ENCODE measurements at regions not wholly inside any gene's neighbourhood (a gene's known extent, or its start where the extent isn't known, plus 50 kb on each side); places are given as distances from the start of the nearest gene placed in this dataset.

DNA sequence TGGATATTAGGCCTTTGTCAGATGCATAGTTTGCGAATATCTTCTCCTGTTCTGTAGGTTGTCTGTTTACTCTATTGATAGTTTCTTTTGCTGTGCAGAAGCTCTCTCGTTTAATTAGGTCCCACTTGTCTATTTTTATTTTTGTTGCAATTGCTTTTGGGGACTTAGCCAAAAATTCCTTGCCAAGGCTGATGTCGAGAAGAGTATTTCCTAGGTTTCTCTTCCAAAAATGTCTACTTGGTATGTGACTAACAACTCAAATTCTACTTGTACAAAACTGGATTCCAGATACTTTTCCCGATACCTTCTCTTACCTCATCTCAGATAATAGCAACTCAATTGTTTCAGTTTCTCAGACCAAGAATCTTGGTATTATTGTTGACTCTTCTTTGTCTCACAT lies 142.4 kb upstream of the GLRA2 start:
- Histone ChIP-seq H3K9me2 (ENCODE audit: low read depth, low read length) (no peaks in the 10 kb centered on the region), H3K79me2 (ENCODE audit: insufficient read depth, low read length) (no peaks in the 10 kb centered on the region), H3K9me3 (ENCODE audit: low read length) (no peaks in the 10 kb centered on the region), H3K4me3 (ENCODE audit: low read depth, low read length, poor library complexity, severe bottlenecking) (no peak overlapping the region), H2AFZ (ENCODE audit: low read length) (no peak overlapping the region), H3K4me1 (ENCODE audit: insufficient read depth, low read length, severe bottlenecking) (no peaks in the 10 kb centered on the region), H3F3A (ENCODE audit: insufficient read depth, low read length) (no peaks in the 10 kb centered on the region), H3K27ac (ENCODE audit: low read depth, low read length, poor library complexity, severe bottlenecking) (no peak overlapping the region), H3K9ac (ENCODE audit: low read length) (no peak overlapping the region), H4K20me1 (ENCODE audit: insufficient read depth, low read length) (no peaks in the 10 kb centered on the region), H3K27me3 (ENCODE audit: insufficient read depth, low read length) (no peaks in the 10 kb centered on the region), H3K36me3 (ENCODE audit: insufficient read depth, low read length) (no peaks in the 10 kb centered on the region), H3K4me2 (ENCODE audit: low read length) (no peak overlapping the region)
- TF ChIP-seq, protein P1, sequence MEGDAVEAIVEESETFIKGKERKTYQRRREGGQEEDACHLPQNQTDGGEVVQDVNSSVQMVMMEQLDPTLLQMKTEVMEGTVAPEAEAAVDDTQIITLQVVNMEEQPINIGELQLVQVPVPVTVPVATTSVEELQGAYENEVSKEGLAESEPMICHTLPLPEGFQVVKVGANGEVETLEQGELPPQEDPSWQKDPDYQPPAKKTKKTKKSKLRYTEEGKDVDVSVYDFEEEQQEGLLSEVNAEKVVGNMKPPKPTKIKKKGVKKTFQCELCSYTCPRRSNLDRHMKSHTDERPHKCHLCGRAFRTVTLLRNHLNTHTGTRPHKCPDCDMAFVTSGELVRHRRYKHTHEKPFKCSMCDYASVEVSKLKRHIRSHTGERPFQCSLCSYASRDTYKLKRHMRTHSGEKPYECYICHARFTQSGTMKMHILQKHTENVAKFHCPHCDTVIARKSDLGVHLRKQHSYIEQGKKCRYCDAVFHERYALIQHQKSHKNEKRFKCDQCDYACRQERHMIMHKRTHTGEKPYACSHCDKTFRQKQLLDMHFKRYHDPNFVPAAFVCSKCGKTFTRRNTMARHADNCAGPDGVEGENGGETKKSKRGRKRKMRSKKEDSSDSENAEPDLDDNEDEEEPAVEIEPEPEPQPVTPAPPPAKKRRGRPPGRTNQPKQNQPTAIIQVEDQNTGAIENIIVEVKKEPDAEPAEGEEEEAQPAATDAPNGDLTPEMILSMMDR (IDR thresholded peaks at IDR 0.05; ENCODE audit: low read length), result no peak

DNA sequence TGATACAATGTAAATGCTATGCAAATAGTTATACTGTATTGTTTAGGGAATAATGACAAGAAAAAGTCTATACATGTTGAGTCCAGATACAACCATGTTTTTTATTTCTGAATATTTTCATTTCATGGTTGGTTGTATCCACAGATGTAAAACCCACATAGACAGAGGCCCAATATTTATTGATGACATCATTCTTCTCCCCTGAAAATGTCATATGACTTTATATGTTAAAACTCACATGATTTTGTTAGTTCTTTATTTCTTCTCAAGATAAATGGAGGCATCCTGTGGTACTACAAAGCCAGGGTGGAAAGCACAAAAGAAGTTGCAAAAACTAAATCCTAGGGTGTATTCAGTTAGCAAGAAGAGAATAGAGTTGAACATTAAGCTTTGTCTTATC lies 149.3 kb upstream of the GLRA2 start:
- H3K9me2 ChIP-seq (ENCODE audit: low read depth, low read length), result no peaks in the 10 kb centered on the region
- no peak overlapping the region for H3K9ac ChIP-seq (ENCODE audit: low read length)
- H3K4me3 ChIP-seq (ENCODE audit: low read depth, low read length, poor library complexity, severe bottlenecking), result no peak overlapping the region
- no peaks in the 10 kb centered on the region for H3K79me2 ChIP-seq (ENCODE audit: insufficient read depth, low read length)
- TF ChIP-seq EZH2 (IDR thresholded peaks at IDR 0.05; ENCODE audit: borderline replicate concordance, low read length), result no peak
- H3K4me1 ChIP-seq (ENCODE audit: insufficient read depth, low read length, severe bottlenecking), result no peaks in the 10 kb centered on the region
- H2AFZ ChIP-seq (ENCODE audit: low read length), result no peak overlapping the region
- H3K36me3 ChIP-seq (ENCODE audit: insufficient read depth, low read length), result no peaks in the 10 kb centered on the region
- no peaks in the 10 kb centered on the region for H3F3A ChIP-seq (ENCODE audit: insufficient read depth, low read length)
- no peak overlapping the region for H3K4me2 ChIP-seq (ENCODE audit: low read length)
- H3K27ac ChIP-seq (ENCODE audit: low read depth, low read length, poor library complexity, severe bottlenecking), result no peak overlapping the region
- no peaks in the 10 kb centered on the region for H4K20me1 ChIP-seq (ENCODE audit: insufficient read depth, low read length)
- no peaks in the 10 kb centered on the region for H3K9me3 ChIP-seq (ENCODE audit: low read length)
- no peaks in the 10 kb centered on the region for H3K27me3 ChIP-seq (ENCODE audit: insufficient read depth, low read length)

DNA sequence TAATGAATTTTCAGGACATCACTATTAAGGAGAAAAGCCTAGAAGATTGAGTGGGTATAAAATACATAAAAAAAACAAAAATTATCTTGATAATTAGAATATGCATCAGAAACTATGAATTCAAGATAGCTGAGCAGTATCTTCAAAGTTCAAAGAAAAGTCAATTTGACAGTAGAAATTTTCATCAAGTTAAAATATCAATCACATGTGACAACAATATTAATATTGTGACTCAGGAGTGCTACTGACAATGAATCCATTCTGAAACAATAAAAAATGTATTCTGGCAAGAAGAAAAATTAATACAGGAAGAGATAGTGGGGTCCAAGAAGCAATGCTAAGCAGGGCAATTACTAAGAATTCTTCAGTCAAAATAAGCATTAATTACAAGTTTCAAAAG lies 151.9 kb upstream of the GLRA2 start:
- no peaks in the 10 kb centered on the region for H4K20me1 ChIP-seq (ENCODE audit: insufficient read depth, low read length)
- no peaks in the 10 kb centered on the region for H3K79me2 ChIP-seq (ENCODE audit: insufficient read depth, low read length)
- H3K4me2 ChIP-seq (ENCODE audit: low read length), result no peak overlapping the region
- no peak overlapping the region for H3K9ac ChIP-seq (ENCODE audit: low read length)
- H3K36me3 ChIP-seq (ENCODE audit: insufficient read depth, low read length), result no peaks in the 10 kb centered on the region
- H3K9me3 ChIP-seq (ENCODE audit: low read length), result no peaks in the 10 kb centered on the region
- H3K27me3 ChIP-seq (ENCODE audit: insufficient read depth, low read length), result no peaks in the 10 kb centered on the region
- TF ChIP-seq EZH2 (IDR thresholded peaks at IDR 0.05; ENCODE audit: borderline replicate concordance, low read length), result no peak
- TF ChIP-seq, protein P1 (IDR thresholded peaks at IDR 0.05; ENCODE audit: low read length), result no peak
- no peak overlapping the region for H2AFZ ChIP-seq (ENCODE audit: low read length)
- no peaks in the 10 kb centered on the region for H3K4me1 ChIP-seq (ENCODE audit: insufficient read depth, low read length, severe bottlenecking)
- no peak overlapping the region for H3K27ac ChIP-seq (ENCODE audit: low read depth, low read length, poor library complexity, severe bottlenecking)
- H3F3A ChIP-seq (ENCODE audit: insufficient read depth, low read length), result no peaks in the 10 kb centered on the region
- no peak overlapping the region for H3K4me3 ChIP-seq (ENCODE audit: low read depth, low read length, poor library complexity, severe bottlenecking)
- H3K9me2 ChIP-seq (ENCODE audit: low read depth, low read length), result no peaks in the 10 kb centered on the region

DNA sequence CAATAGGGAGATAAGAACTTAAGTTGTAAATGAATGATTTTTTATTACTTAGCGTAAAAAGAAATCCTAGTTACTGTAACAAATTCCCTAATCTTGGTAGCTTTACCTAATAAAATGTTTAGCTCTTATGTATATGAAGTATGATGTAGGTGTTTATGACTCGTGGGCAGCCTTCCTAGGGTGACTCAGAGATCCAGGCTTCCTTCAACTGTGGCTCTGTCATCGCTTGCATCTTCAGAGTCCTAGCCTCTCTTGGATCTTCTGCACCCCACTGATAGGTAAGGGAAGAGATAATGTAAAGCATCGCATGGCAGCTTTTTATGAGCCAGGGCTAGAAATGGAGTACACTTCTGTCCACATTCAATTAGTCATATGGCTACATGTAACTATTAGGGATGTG lies 165.6 kb upstream of the GLRA2 start:
- H4K20me1 ChIP-seq (ENCODE audit: insufficient read depth, low read length), result no peaks in the 10 kb centered on the region
- H3K9ac ChIP-seq (ENCODE audit: low read length), result no peak overlapping the region
- H3K27me3 ChIP-seq (ENCODE audit: insufficient read depth, low read length), result no peaks in the 10 kb centered on the region
- H3K9me2 ChIP-seq (ENCODE audit: low read depth, low read length), result no peaks in the 10 kb centered on the region
- H3F3A ChIP-seq (ENCODE audit: insufficient read depth, low read length), result no peaks in the 10 kb centered on the region
- H2AFZ ChIP-seq (ENCODE audit: low read length), result no peak overlapping the region
- H3K4me1 ChIP-seq (ENCODE audit: insufficient read depth, low read length, severe bottlenecking), result no peaks in the 10 kb centered on the region
- no peaks in the 10 kb centered on the region for H3K9me3 ChIP-seq (ENCODE audit: low read length)
- H3K4me2 ChIP-seq (ENCODE audit: low read length), result no peak overlapping the region
- H3K4me3 ChIP-seq (ENCODE audit: low read depth, low read length, poor library complexity, severe bottlenecking), result no peak overlapping the region
- TF ChIP-seq, protein P1 (IDR thresholded peaks at IDR 0.05; ENCODE audit: low read length), result no peak
- TF ChIP-seq EZH2 (IDR thresholded peaks at IDR 0.05; ENCODE audit: borderline replicate concordance, low read length), result no peak
- H3K36me3 ChIP-seq (ENCODE audit: insufficient read depth, low read length), result no peaks in the 10 kb centered on the region
- H3K27ac ChIP-seq (ENCODE audit: low read depth, low read length, poor library complexity, severe bottlenecking), result no peak overlapping the region
- H3K79me2 ChIP-seq (ENCODE audit: insufficient read depth, low read length), result no peaks in the 10 kb centered on the region
